H9 (cell line): ENCODE measurements at regions not wholly inside any gene's neighbourhood (a gene's known extent, or its start where the extent isn't known, plus 50 kb on each side); places are given as distances from the start of the nearest gene placed in this dataset.

Experiments
- DNase-seq: peaks from one replicate; pipeline ENCODE4 v3.0.0-alpha.2; 2017
- H2AFZ ChIP-seq: one replicate; pipeline ENCODE4 v1.6.1; 2013; ENCODE audit warnings: mild to moderate bottlenecking, low read length, control low read depth, moderate library complexity
- H2AK5ac ChIP-seq: 2 replicates; pipeline ENCODE4 v1.6.1; 2013; ENCODE audit warnings: low read length, control low read depth, mixed read lengths; ENCODE audit not compliant: insufficient read length
- H2BK120ac ChIP-seq: one replicate; pipeline ENCODE4 v1.6.1; 2013; ENCODE audit warnings: low read depth, mild to moderate bottlenecking, low read length, control low read depth, inconsistent platforms; ENCODE audit not compliant: poor library complexity, severe bottlenecking
- H2BK12ac ChIP-seq: 2 replicates; pipeline ENCODE4 v1.6.1; 2013; ENCODE audit warnings: low read length, control low read depth, mixed read lengths, low read depth; ENCODE audit not compliant: insufficient read length
- H2BK15ac ChIP-seq: 2 replicates; pipeline ENCODE4 v1.6.1; 2013; ENCODE audit warnings: low read depth, low read length, control low read depth
- H2BK20ac ChIP-seq: one replicate; pipeline ENCODE4 v1.6.1; 2013; ENCODE audit warnings: low read depth, mild to moderate bottlenecking, low read length, control low read depth, inconsistent platforms; ENCODE audit not compliant: poor library complexity, severe bottlenecking
- H2BK5ac ChIP-seq: 2 replicates; pipeline ENCODE4 v1.6.1; 2013; ENCODE audit warnings: low read length, control low read depth, mixed read lengths; ENCODE audit not compliant: insufficient read length
- H3K14ac ChIP-seq: 2 replicates; pipeline ENCODE4 v1.6.1; 2013; ENCODE audit warnings: low read length, control low read depth; ENCODE audit not compliant: insufficient read depth
- H3K18ac ChIP-seq: 2 replicates; pipeline ENCODE4 v1.6.1; 2013; ENCODE audit warnings: low read depth, mild to moderate bottlenecking, mixed read lengths, low read length, control low read depth; ENCODE audit not compliant: insufficient read length
- H3K23ac ChIP-seq: 2 replicates; pipeline ENCODE4 v1.6.1; 2013; ENCODE audit warnings: low read length, control low read depth, mixed read lengths, low read depth; ENCODE audit not compliant: insufficient read length
- H3K23me2 ChIP-seq: 2 replicates; pipeline ENCODE4 v1.6.1; 2013; ENCODE audit warnings: low read depth, mild to moderate bottlenecking, mixed read lengths, low read length, control low read depth; ENCODE audit not compliant: insufficient read length, poor library complexity, severe bottlenecking
- H3K27ac ChIP-seq: 2 replicates; pipeline ENCODE4 v1.5.1; 2013; ENCODE audit warnings: low read length, control low read depth, mixed read lengths, low read depth; ENCODE audit not compliant: insufficient read length
- H3K27me3 ChIP-seq: 2 replicates; pipeline ENCODE4 v1.6.1; 2013; ENCODE audit warnings: low read length, control low read depth, inconsistent platforms; ENCODE audit not compliant: insufficient read depth
- H3K4ac ChIP-seq: 2 replicates; pipeline ENCODE4 v1.6.1; 2013; ENCODE audit warnings: low read depth, mild to moderate bottlenecking, control low read depth, inconsistent platforms, low read length, moderate library complexity
- H3K4me1 ChIP-seq: 2 replicates; pipeline ENCODE4 v1.6.1; 2013; ENCODE audit warnings: low read length, control low read depth, inconsistent platforms; ENCODE audit not compliant: insufficient read depth
- H3K4me2 ChIP-seq: 2 replicates; pipeline ENCODE4 v1.6.1; 2013; ENCODE audit warnings: low read length, control low read depth, mixed read lengths; ENCODE audit not compliant: insufficient read length, insufficient read depth
- H3K56ac ChIP-seq: 2 replicates; pipeline ENCODE4 v1.6.1; 2013; ENCODE audit warnings: low read depth, mild to moderate bottlenecking, mixed read lengths, low read length, control low read depth; ENCODE audit not compliant: insufficient read length
- H3K79me1 ChIP-seq: 2 replicates; pipeline ENCODE4 v1.6.1; 2013; ENCODE audit warnings: low read depth, mild to moderate bottlenecking, moderate library complexity, low read length, control low read depth, inconsistent platforms; ENCODE audit not compliant: insufficient read depth, poor library complexity, severe bottlenecking
- H3K79me2 ChIP-seq: 2 replicates; pipeline ENCODE4 v1.6.1; 2013; ENCODE audit warnings: low read length, control low read depth, inconsistent platforms; ENCODE audit not compliant: insufficient read depth
- H3K9ac ChIP-seq: 2 replicates; pipeline ENCODE4 v1.6.1; 2013; ENCODE audit warnings: low read length, control low read depth, mixed read lengths; ENCODE audit not compliant: insufficient read length; ENCODE audit errors: extremely low read depth
- H3K9me3 ChIP-seq: one replicate; pipeline ENCODE4 v1.6.1; 2013; ENCODE audit warnings: low read depth, low read length, inconsistent platforms; ENCODE audit not compliant: control insufficient read depth
- H3T11ph ChIP-seq: one replicate; pipeline ENCODE4 v1.6.1; 2013; ENCODE audit warnings: mild to moderate bottlenecking, low read length, control low read depth, inconsistent platforms
- H4K20me1 ChIP-seq: one replicate; pipeline ENCODE4 v1.6.1; 2013; ENCODE audit not compliant: control insufficient read depth, insufficient read length, insufficient read depth
- H4K5ac ChIP-seq: 2 replicates; pipeline ENCODE4 v1.6.1; 2013; ENCODE audit warnings: low read depth, mild to moderate bottlenecking, mixed read lengths, low read length, control low read depth; ENCODE audit not compliant: insufficient read length
- H4K8ac ChIP-seq: replicated peaks from 2 replicates; pipeline ENCODE4 v1.6.1; 2013; ENCODE audit warnings: low read length, control low read depth, mixed read lengths, low read depth; ENCODE audit not compliant: insufficient read length
- H4K91ac ChIP-seq: 2 replicates; pipeline ENCODE4 v1.6.1; 2013; ENCODE audit warnings: low read depth, mild to moderate bottlenecking, moderate library complexity, mixed read lengths, low read length, control low read depth; ENCODE audit not compliant: insufficient read length
- H3K27ac Mint-ChIP-seq, 3 experiments: 2 replicates in 2 of 3; 3 replicates in 1 of 3; pipeline ENCODE4 v1.8.0; 2020 to 2021; ENCODE audit warnings: mixed read lengths in 3 of 3, mild to moderate bottlenecking in 1 of 3, moderate library complexity in 1 of 3
- H3K27me3 Mint-ChIP-seq: 2 replicates; pipeline ENCODE4 v1.8.0; 2021; ENCODE audit warnings: low read depth, mild to moderate bottlenecking, moderate library complexity, mixed read lengths
- H3K36me3 Mint-ChIP-seq, 3 experiments: 2 replicates in 2 of 3; 3 replicates in 1 of 3; pipeline ENCODE4 v1.8.0; 2020 to 2021; ENCODE audit warnings: low read depth in 3 of 3, mixed read lengths in 3 of 3; ENCODE audit not compliant: insufficient read depth in 1 of 3
- H3K4me1 Mint-ChIP-seq, 2 experiments: 2 replicates each; pipeline ENCODE4 v1.8.0; 2020; ENCODE audit warnings: mixed read lengths in 2 of 2
- H3K4me3 Mint-ChIP-seq, 2 experiments: 2 replicates in 1 of 2; 3 replicates in 1 of 2; pipeline ENCODE4 v1.8.0; 2020 to 2021; ENCODE audit warnings: mild to moderate bottlenecking in 2 of 2, mixed read lengths in 2 of 2, moderate library complexity in 1 of 2
- H3K9me3 Mint-ChIP-seq, 2 experiments: 2 replicates in 1 of 2; 3 replicates in 1 of 2; pipeline ENCODE4 v1.8.0; 2020; ENCODE audit warnings: mild to moderate bottlenecking in 2 of 2, mixed read lengths in 2 of 2, moderate library complexity in 1 of 2
- WGBS: extraction: QIAGEN DNeasy Blood & Tissue Kit; methylation state at CpG from one replicate; pipeline ENCODE4 v1.1.7; 2013; ENCODE audit warnings: missing lambda C conversion rate, low lambda C conversion rate, mixed read lengths; ENCODE audit not compliant: insufficient read length; ENCODE audit errors: extremely low coverage; 5-methylcytosine and 5-hydroxymethylcytosine counted together
- TF ChIP-seq, protein P1 (sequence below): fragments of 200-600 bp; sonication (generic); conservative IDR thresholded peaks from 3 replicates; pipeline ENCODE4 v1.8.0; 2021; ENCODE audit warnings: antibody characterized with exemption, mild to moderate bottlenecking

DNA sequence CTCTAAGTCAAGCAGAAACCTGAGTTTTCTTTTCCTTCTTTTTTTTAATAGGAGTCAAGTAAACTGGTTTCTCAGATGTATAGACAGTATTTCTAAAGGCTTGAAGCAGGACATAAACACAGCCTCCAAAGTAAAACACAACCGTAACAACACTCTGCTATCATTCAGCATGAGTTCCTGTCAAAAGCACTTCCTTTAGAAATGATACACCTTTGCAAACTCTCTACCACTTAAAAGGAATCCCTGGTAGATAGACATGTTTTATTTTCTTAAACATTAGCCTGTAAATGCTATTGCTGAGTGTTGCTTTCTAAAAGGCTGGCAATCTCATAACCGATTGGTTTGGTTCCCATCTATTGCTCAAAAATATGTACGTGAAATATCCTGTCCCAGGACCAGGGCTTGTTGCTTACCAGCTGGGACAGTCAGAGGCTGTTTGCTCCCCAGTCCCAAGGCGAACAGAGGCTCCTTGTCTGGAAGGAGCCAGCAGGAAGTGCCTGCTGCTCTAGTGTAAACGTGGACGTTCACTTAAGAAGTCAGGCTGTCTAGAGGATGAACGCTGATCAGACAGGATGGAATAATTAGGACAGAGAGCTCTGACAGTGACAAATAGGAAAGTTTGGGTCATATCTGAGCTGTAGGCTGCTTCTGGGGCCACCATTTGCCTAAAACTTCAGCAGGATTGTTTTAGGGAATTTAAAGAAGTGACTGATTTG lies 173.9 kb upstream of the KLF3 start:
- Mint-ChIP-seq H3K4me1 (peaks cover 37 to 50% of the 10 kb centered on the region in 2 experiments), H3K9me3 (no peaks in the 10 kb centered on the region), H3K27ac (peak overlapping the region; percentile 92 to 98 (median 97); a peak in 6 of 7 replicates), H3K27me3 (no peaks in the 10 kb centered on the region), H3K36me3 (no peaks in the 10 kb centered on the region), H3K4me3 (peak overlapping the region in 1 of 2 experiments; percentile 68; a peak in 3 of 5 replicates)
- no peak overlapping the region for H2AFZ ChIP-seq
- 0 out of 2 replicates have a peak overlapping the region, but pooled peaks have one; percentile 4 for H3K14ac ChIP-seq
- H3K4me2 ChIP-seq, result no peak overlapping the region
- no peak overlapping the region for H2AK5ac ChIP-seq
- no peak overlapping the region for H3K23ac ChIP-seq
- no peaks in the 10 kb centered on the region for H3K79me1 ChIP-seq
- no CpG with 5 or more reads among the region's 7 CpGs for WGBS
- no peak overlapping the region for H2BK12ac ChIP-seq
- no peak overlapping the region for H3K9ac ChIP-seq
- H3K18ac ChIP-seq, result no peak overlapping the region
- TF ChIP-seq, protein P1, sequence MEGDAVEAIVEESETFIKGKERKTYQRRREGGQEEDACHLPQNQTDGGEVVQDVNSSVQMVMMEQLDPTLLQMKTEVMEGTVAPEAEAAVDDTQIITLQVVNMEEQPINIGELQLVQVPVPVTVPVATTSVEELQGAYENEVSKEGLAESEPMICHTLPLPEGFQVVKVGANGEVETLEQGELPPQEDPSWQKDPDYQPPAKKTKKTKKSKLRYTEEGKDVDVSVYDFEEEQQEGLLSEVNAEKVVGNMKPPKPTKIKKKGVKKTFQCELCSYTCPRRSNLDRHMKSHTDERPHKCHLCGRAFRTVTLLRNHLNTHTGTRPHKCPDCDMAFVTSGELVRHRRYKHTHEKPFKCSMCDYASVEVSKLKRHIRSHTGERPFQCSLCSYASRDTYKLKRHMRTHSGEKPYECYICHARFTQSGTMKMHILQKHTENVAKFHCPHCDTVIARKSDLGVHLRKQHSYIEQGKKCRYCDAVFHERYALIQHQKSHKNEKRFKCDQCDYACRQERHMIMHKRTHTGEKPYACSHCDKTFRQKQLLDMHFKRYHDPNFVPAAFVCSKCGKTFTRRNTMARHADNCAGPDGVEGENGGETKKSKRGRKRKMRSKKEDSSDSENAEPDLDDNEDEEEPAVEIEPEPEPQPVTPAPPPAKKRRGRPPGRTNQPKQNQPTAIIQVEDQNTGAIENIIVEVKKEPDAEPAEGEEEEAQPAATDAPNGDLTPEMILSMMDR, result no peak
- H3K9me3 ChIP-seq, result no peaks in the 10 kb centered on the region
- H3K27ac ChIP-seq, result no peak overlapping the region
- H2BK120ac ChIP-seq, result no peak overlapping the region
- no peaks in the 10 kb centered on the region for H3K79me2 ChIP-seq
- H4K20me1 ChIP-seq, result no peaks in the 10 kb centered on the region
- no peak overlapping the region for H3K56ac ChIP-seq
- no peak overlapping the region for H4K8ac ChIP-seq
- peak; percentile 31 for DNase-seq
- H3T11ph ChIP-seq, result no peak overlapping the region
- no peak overlapping the region for H3K4ac ChIP-seq
- H2BK20ac ChIP-seq, result no peak overlapping the region
- no peak overlapping the region for H4K91ac ChIP-seq
- H2BK5ac ChIP-seq, result no peak overlapping the region
- no peak overlapping the region for H2BK15ac ChIP-seq
- H4K5ac ChIP-seq, result no peak overlapping the region
- no peaks in the 10 kb centered on the region for H3K23me2 ChIP-seq
- H3K4me1 ChIP-seq, result 0 out of 2 replicates have a peak, but pooled peaks cover 3% of the 10 kb centered on the region
- H3K27me3 ChIP-seq, result no peaks in the 10 kb centered on the region
